GM18502 (cell line): ENCODE measurements at regions not wholly inside any gene's neighbourhood (a gene's known extent, or its start where the extent isn't known, plus 50 kb on each side); places are given as distances from the start of the nearest gene placed in this dataset.

Experiments used
- ATAC-seq: cut with Tn5 transposase; IDR thresholded peaks from one replicate; pipeline ENCODE4 v1.9.1; 2021; ENCODE audit warnings: mild to moderate bottlenecking; ENCODE audit not compliant: unreplicated experiment, poor library complexity

- no peak for ATAC-seq
Observed at GRCh38 chr17:36750316-36750885, 149.0 kb downstream of the MRM1 start.

- ATAC-seq, result no peak
Observed at GRCh38 chr17:36752096-36752888, 150.9 kb downstream of the MRM1 start.

DNA sequence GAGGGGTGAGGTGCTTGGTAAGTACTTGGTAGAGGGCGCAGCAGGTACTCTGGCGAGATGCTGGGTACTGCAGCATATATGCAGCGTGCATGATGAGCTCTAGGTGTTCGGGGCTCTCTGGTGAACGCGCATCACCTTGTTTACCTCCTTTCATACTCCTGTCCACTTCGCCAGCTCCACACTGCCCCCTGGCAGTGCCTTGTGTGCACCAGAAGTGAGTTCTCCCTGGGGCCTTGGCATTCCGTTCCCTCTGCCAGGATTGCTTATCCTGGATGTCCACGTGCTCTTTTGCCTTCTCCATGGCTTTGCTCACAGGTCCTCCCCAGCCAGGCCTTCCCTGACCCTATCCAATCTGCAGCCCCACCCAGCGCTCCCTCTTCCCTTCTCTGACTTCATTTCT is 154.2 kb downstream of the MRM1 start:
- ATAC-seq, result no peak

GRCh38 chr17:36756695-36757094 is 155.3 kb downstream of the MRM1 start:
- ATAC-seq, result no peak

DNA sequence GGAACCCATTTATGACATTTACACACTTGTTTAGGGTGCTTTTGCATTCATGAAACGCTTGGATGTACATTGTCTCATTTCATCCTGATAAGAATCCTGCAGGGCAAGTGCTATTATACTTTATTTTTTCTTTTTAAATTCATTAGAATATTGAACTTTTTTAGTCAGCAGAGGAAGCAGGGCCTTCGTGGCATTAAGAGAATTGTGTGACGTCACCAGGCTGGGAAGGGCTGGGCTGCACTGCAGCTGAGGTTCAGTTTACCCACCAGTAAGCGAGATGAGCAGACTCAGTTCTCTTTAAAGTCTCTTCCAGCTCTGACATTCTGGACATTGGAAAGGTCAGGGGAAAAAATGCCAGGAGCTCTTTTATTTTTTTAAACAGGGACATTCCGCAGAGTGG is 159.0 kb downstream of the MRM1 start:
- no peak for ATAC-seq

- ATAC-seq, result no peak
Observed at GRCh38 chr17:36761203-36761950, 160.0 kb downstream of the MRM1 start.

DNA sequence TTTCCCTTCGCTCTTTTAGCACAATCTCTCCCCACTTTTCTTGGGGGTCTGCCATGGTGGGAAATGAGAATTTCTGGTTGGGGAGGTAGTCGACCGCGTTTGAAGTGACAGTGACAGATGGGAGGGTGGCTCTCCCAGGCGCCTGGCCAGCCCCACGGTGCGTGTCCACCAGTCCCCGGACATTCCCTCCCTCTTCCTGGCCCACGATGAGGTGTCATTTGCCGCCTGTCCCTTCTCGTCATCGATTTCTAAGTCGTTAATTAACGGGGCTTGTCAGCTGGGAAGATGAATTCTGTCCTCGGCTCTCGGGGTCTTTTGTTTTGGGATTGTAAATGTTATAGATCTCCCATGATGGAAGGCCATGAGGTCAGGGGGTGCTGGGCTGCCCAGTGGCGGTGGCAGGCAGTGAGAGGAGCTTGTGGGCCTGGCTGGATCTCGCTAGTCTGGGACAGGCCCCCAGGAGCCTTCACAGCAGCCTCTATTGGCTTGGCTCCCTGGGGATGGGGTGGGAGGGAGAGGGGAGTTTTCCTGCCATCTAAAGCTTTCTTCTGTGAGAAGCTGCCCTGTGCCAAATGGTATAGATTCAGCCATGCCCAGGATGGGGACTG is 164.2 kb downstream of the MRM1 start:
- ATAC-seq, result no peak

- no peak for ATAC-seq
Observed at GRCh38 chr17:36768394-36768793, 167.0 kb downstream of the MRM1 start.

GRCh38 chr17:36773039-36773438 is 164.2 kb upstream of the LHX1 start:
- no peak for ATAC-seq

GRCh38 chr17:36777118-36777517 is 160.2 kb upstream of the LHX1 start:
- ATAC-seq, result no peak

DNA sequence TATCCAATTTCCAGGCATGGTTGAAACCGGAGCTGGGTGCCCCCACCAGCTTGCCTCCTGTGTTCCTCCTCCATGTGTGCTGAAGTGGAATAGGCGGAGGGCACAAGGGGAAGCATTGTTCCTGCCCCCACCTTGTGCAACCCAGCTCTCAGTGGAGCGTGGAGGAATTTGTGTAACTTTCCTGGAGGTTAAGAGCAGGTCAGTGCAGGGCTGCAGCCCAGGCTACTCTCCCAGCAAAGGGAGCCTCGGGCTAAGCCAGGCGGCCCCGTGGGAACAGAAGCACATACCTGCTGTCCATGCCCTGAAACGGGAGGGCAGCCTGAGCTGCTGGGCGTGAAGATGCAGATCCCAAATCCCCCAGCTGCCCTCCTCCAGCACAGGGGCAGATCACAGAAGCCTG is 158.8 kb upstream of the LHX1 start:
- ATAC-seq, result no peak

DNA sequence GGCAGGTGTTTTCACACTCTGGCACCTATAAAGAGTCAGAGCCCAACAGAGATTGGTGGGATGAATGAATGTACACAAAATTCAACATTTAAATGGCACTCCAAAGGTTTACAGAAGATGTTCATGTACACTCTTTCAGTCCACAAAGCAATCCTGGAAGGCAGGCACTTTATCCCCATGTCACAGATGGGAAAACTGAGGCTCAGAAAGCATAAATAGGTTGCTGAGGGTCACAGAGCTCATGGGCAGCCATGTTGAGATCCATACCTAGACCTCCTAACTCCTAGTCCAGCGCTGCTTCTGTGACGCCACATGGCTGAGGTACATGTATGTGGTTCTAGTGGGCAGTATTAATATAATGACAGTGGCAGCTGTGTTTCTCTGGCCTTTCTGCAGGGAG is 157.7 kb upstream of the LHX1 start:
- no peak for ATAC-seq

DNA sequence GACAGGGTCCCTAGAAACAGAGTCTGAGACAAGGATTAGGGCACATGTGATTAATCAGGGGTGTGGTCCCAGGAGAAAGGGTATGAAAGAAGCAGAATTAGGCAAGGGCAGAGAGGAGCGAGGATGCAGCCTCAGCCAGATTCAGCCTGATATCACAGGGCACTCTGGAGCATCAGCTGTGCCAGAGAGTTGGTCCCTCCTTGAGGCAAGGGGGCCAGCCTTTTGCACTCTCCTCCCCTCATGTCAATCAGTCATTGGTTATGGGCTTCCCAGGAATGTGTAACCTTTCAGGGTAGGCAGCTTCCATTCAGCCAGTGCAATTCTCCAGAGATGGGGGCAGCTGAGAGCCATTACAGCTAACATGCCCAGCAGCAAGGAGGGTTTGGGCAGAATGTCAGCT is 152.6 kb upstream of the LHX1 start:
- ATAC-seq, result no peak

DNA sequence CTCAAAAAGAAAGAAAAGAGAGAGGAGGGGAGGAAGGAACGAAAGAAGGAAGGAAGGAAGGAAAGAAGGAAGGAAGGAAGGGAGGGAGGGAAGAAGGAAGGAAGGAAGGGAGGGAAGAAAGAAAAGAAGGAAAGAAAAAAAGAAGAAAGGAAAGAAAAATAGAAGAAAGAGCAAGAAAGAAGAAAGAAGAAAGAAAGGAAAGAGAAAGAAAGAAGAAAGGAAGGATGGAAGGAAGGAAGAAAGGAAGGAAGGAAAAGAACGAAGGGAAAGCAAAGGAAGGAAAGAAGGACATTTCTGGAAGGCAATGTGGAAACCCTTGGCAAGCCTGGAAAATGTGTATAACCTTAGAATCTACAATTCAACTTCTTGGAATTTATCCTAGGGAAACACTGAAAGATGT is 150.4 kb upstream of the LHX1 start:
- ATAC-seq, result no peak

DNA sequence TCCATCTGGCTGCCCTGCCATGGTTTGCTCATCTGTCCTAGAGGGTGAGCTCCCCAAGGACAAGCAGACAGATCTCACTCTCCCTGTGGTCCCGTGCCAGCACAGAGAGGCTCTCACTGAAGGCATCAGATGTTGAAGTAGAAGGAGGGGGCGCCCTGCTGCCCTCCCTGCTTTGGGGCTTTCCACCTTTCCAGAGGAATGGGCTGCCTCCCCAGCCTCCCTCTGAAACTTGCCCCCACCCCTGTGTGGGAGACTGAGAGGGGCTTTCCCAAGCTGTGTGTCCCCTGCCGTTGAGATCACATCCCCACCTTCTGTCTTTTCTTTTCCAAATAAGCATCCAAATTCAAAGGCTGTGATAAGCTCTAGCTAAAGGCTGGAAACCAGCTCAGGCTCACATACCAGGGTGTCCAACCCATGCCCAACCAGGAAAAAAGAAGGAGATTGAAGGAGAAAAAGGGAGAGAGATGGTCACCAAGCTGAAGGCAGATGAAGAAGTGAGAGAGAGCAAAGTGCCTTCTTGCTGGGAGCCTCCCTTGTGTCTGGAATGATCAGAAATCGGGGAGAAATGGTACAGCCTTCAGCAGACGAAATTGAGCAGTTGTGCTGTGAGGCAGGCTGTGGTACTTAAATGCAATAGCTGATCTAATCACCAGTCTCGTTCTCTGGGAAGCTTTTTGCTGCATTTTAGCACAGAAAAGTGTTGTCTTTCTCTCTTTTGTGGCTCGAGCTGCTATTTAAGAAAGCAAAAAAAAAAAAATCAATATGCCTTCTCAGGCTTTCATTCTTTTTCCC is 145.9 kb upstream of the LHX1 start:
- ATAC-seq, result no peak

- no peak for ATAC-seq
Observed at GRCh38 chr17:36791942-36792475, 145.3 kb upstream of the LHX1 start.

GRCh38 chr17:36792849-36793248 is 144.4 kb upstream of the LHX1 start:
- ATAC-seq, result no peak

- ATAC-seq, result no peak
Observed at GRCh38 chr17:36793976-36794375, 143.3 kb upstream of the LHX1 start.

DNA sequence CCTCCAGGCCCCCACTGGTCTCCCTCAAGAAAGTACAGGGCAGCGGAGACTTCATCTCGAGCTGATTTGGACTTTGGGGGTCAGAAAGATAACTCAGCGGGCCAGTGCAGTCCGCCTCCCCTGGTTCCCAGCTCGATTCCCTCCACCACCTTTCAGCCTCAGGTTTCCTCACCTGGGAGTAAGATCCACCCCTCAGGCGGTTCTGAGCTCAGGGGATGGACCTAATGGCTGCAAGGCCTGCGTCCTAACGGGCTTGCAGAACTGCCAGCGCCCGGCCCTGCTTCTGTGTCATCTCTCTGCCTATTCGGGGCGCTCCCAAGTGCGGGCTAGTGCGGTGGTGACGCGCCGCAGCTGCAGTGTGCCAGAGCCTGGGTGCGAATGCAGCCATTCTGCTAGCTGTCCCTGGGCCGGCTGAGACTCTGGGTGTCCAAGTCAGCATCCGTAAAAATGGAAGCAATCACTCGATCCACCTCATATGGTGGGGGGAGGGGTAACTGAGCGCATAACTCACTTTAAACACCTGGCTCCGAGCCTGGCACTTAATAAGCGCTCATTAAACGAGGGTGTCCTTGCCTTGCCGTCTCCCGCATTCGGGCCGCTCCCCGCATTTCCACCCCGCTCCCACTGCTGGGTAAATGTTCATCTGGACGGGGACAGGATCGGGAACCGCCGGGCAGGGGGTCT is 129.6 kb upstream of the LHX1 start:
- no peak for ATAC-seq
